ENCODE measurements at regions not wholly inside any gene's neighbourhood (a gene's known extent, or its start where the extent isn't known, plus 50 kb on each side); places are given as distances from the start of the nearest gene placed in this dataset.

- CTCF ChIA-PET: no interaction called here
- Mint-ChIP-seq H3K27ac (no peak overlapping the region), H3K4me1 (no peaks in the 10 kb centered on the region), H3K4me3 (no peak overlapping the region), H3K27me3 (no peaks in the 10 kb centered on the region), H3K9me3 (ENCODE audit: low read depth) (peaks cover 5% of the 10 kb centered on the region), H3K36me3 (no peaks in the 10 kb centered on the region)
- no peak for ATAC-seq
- no peak for DNase-seq
Observed at GRCh38 chr1:79224537-79224936, 218.0 kb upstream of the ADGRL4 start.

- no peaks in the 10 kb centered on the region for H3K36me3 Mint-ChIP-seq
- H3K4me1 Mint-ChIP-seq: no peaks in the 10 kb centered on the region
- ATAC-seq: no peak
- no peak overlapping the region for H3K27ac Mint-ChIP-seq
- CTCF ChIA-PET: no interaction called here
- H3K4me3 Mint-ChIP-seq: no peak overlapping the region
- DNase-seq: no peak
- H3K9me3 Mint-ChIP-seq (ENCODE audit: low read depth): peaks cover 5% of the 10 kb centered on the region
- H3K27me3 Mint-ChIP-seq: no peaks in the 10 kb centered on the region
Observed at GRCh38 chr1:79220509-79220908, 214.0 kb upstream of the ADGRL4 start.

- ATAC-seq (no peak), DNase-seq (no peak)
- CTCF ChIA-PET: no interaction called here
- no peak overlapping the region for H3K27ac Mint-ChIP-seq
- H3K9me3 Mint-ChIP-seq (ENCODE audit: low read depth): peaks cover 11% of the 10 kb centered on the region
- H3K27me3 Mint-ChIP-seq: no peaks in the 10 kb centered on the region
- H3K36me3 Mint-ChIP-seq: no peaks in the 10 kb centered on the region
- H3K4me1 Mint-ChIP-seq: no peaks in the 10 kb centered on the region
- no peak overlapping the region for H3K4me3 Mint-ChIP-seq
Observed at GRCh38 chr1:79215311-79215710, 208.8 kb upstream of the ADGRL4 start.

GRCh38 chr1:79207786-79208185, 201.3 kb upstream of the ADGRL4 start:
- Mint-ChIP-seq H3K27ac (no peak overlapping the region), H3K27me3 (no peaks in the 10 kb centered on the region), H3K36me3 (no peaks in the 10 kb centered on the region), H3K4me1 (no peaks in the 10 kb centered on the region), H3K4me3 (no peak overlapping the region), H3K9me3 (ENCODE audit: low read depth) (peaks cover 8% of the 10 kb centered on the region)
- CTCF ChIA-PET: no interaction called here
- ATAC-seq: no peak
- no peak for DNase-seq

- CTCF ChIA-PET: no interaction called here
- Mint-ChIP-seq H3K9me3 (ENCODE audit: low read depth) (peaks cover 8% of the 10 kb centered on the region), H3K27me3 (no peaks in the 10 kb centered on the region)
Observed at GRCh38 chr1:79207331-79207730, 200.8 kb upstream of the ADGRL4 start.

GRCh38 chr1:79204779-79205479, 198.4 kb upstream of the ADGRL4 start:
- H3K4me1 Mint-ChIP-seq: no peaks in the 10 kb centered on the region

More at GRCh38 chr1:79207331-79207730, 200.8 kb upstream of the ADGRL4 start:
- Mint-ChIP-seq H3K36me3 (no peaks in the 10 kb centered on the region), H3K4me3 (no peak overlapping the region), H3K27ac (no peak overlapping the region), H3K4me1 (no peaks in the 10 kb centered on the region)
- ATAC-seq (no peak), DNase-seq (no peak)

GRCh38 chr1:79198832-79199231, 192.3 kb upstream of the ADGRL4 start:
- CTCF ChIA-PET: no interaction called here
- Mint-ChIP-seq H3K4me1 (no peaks in the 10 kb centered on the region), H3K27me3 (no peaks in the 10 kb centered on the region), H3K36me3 (no peaks in the 10 kb centered on the region), H3K27ac (no peak overlapping the region), H3K9me3 (ENCODE audit: low read depth) (no peaks in the 10 kb centered on the region), H3K4me3 (no peak overlapping the region)
- ATAC-seq: no peak
- no peak for DNase-seq

More at GRCh38 chr1:79204779-79205479, 198.4 kb upstream of the ADGRL4 start:
- Mint-ChIP-seq H3K27ac (no peak overlapping the region), H3K36me3 (no peaks in the 10 kb centered on the region), H3K27me3 (no peaks in the 10 kb centered on the region), H3K4me3 (no peak overlapping the region), H3K9me3 (ENCODE audit: low read depth) (peaks cover 2% of the 10 kb centered on the region)
- no peak for DNase-seq
- CTCF ChIA-PET: no interaction called here
- ATAC-seq: no peak

GRCh38 chr1:79197421-79197820, 190.9 kb upstream of the ADGRL4 start:
- ATAC-seq (no peak), DNase-seq (no peak)
- CTCF ChIA-PET: no interaction called here
- H3K9me3 Mint-ChIP-seq (ENCODE audit: low read depth): no peaks in the 10 kb centered on the region
- H3K27ac Mint-ChIP-seq: no peak overlapping the region
- H3K36me3 Mint-ChIP-seq: no peaks in the 10 kb centered on the region
- no peaks in the 10 kb centered on the region for H3K27me3 Mint-ChIP-seq
- peaks cover 4% of the 10 kb centered on the region for H3K4me1 Mint-ChIP-seq
- no peak overlapping the region for H3K4me3 Mint-ChIP-seq

GRCh38 chr1:79196211-79196610, 189.7 kb upstream of the ADGRL4 start:
- CTCF ChIA-PET: no interaction called here
- Mint-ChIP-seq H3K27ac (no peak overlapping the region), H3K9me3 (ENCODE audit: low read depth) (peaks cover 2% of the 10 kb centered on the region), H3K36me3 (no peaks in the 10 kb centered on the region), H3K27me3 (no peaks in the 10 kb centered on the region), H3K4me1 (peaks cover 4% of the 10 kb centered on the region), H3K4me3 (no peak overlapping the region)
- ATAC-seq (no peak), DNase-seq (no peak)

GRCh38 chr1:79193211-79194079, 186.9 kb upstream of the ADGRL4 start:
- CTCF ChIA-PET: no interaction called here
- ATAC-seq: no peak
- no peak for DNase-seq
- Mint-ChIP-seq H3K9me3 (ENCODE audit: low read depth) (peaks cover 2% of the 10 kb centered on the region), H3K36me3 (no peaks in the 10 kb centered on the region), H3K4me3 (no peak overlapping the region), H3K27ac (no peak overlapping the region), H3K27me3 (no peaks in the 10 kb centered on the region), H3K4me1 (peaks cover 4% of the 10 kb centered on the region)

- H3K4me1 Mint-ChIP-seq: peaks cover 4% of the 10 kb centered on the region
- DNase-seq (no peak), ATAC-seq (no peak)
- CTCF ChIA-PET: no interaction called here
- H3K27me3 Mint-ChIP-seq: no peaks in the 10 kb centered on the region
- H3K4me3 Mint-ChIP-seq: no peak overlapping the region
- no peak overlapping the region for H3K27ac Mint-ChIP-seq
- H3K9me3 Mint-ChIP-seq (ENCODE audit: low read depth): peaks cover 2% of the 10 kb centered on the region
- no peaks in the 10 kb centered on the region for H3K36me3 Mint-ChIP-seq
Observed at GRCh38 chr1:79190074-79190473, 183.5 kb upstream of the ADGRL4 start.

GRCh38 chr1:79188337-79188736, 181.8 kb upstream of the ADGRL4 start:
- ATAC-seq (no peak), DNase-seq (no peak)
- peaks cover 3% of the 10 kb centered on the region for H3K4me1 Mint-ChIP-seq
- CTCF ChIA-PET: no interaction called here
- no peak overlapping the region for H3K4me3 Mint-ChIP-seq
- no peak overlapping the region for H3K27ac Mint-ChIP-seq
- H3K9me3 Mint-ChIP-seq (ENCODE audit: low read depth): peaks cover 2% of the 10 kb centered on the region
- no peaks in the 10 kb centered on the region for H3K36me3 Mint-ChIP-seq
- no peaks in the 10 kb centered on the region for H3K27me3 Mint-ChIP-seq

- Mint-ChIP-seq H3K4me1 (no peaks in the 10 kb centered on the region), H3K27ac (no peak overlapping the region), H3K36me3 (no peaks in the 10 kb centered on the region), H3K4me3 (no peak overlapping the region), H3K9me3 (ENCODE audit: low read depth) (peaks cover under 1% of the 10 kb centered on the region), H3K27me3 (no peaks in the 10 kb centered on the region)
- ATAC-seq (no peak), DNase-seq (no peak)
- CTCF ChIA-PET: no interaction called here
Observed at GRCh38 chr1:79186260-79186659, 179.7 kb upstream of the ADGRL4 start.

- peaks cover 6% of the 10 kb centered on the region for H3K9me3 Mint-ChIP-seq (ENCODE audit: low read depth)
- CTCF ChIA-PET: no interaction called here
- no peaks in the 10 kb centered on the region for H3K27me3 Mint-ChIP-seq
- H3K36me3 Mint-ChIP-seq: no peaks in the 10 kb centered on the region
- DNase-seq (no peak), ATAC-seq (no peak)
- H3K4me1 Mint-ChIP-seq: no peaks in the 10 kb centered on the region
- no peak overlapping the region for H3K4me3 Mint-ChIP-seq
- H3K27ac Mint-ChIP-seq: no peak overlapping the region
Observed at GRCh38 chr1:79177844-79178243, 171.3 kb upstream of the ADGRL4 start.

All from activated CD8-positive, alpha-beta memory T cell treated with anti-CD3 and anti-CD28 coated beads, Interleukin-2, amount 10 ng/mL, durations not matched to agents 7 days and 5 days (primary cell).